HG02885 (cell line): ENCODE measurements at regions not wholly inside any gene's neighbourhood (a gene's known extent, or its start where the extent isn't known, plus 50 kb on each side); places are given as distances from the start of the nearest gene placed in this dataset.

Experiments used
- ATAC-seq: cut with Tn5 transposase; IDR thresholded peaks from one replicate; pipeline ENCODE4 v1.9.1; 2021; ENCODE audit warnings: mild to moderate bottlenecking; ENCODE audit not compliant: unreplicated experiment, poor library complexity

- no peak for ATAC-seq
Measured at GRCh38 chr4:10958226-10958856, 273.8 kb upstream of the CLNK start.

- ATAC-seq = no peak
Measured at GRCh38 chr4:10951306-10951705, 266.7 kb upstream of the CLNK start.

- ATAC-seq = peak; percentile 58
Measured at GRCh38 chr4:10949039-10949733, 264.6 kb upstream of the CLNK start.

- peak; percentile 47 for ATAC-seq
Measured at GRCh38 chr4:10947898-10948297, 263.3 kb upstream of the CLNK start.

GRCh38 chr4:10944321-10944720, 259.8 kb upstream of the CLNK start:
- no peak for ATAC-seq

GRCh38 chr4:10942156-10942555, 257.6 kb upstream of the CLNK start:
- ATAC-seq = no peak

GRCh38 chr4:10929818-10930217, 245.2 kb upstream of the CLNK start:
- ATAC-seq = no peak

- ATAC-seq = no peak
Measured at GRCh38 chr4:10925996-10926395, 241.4 kb upstream of the CLNK start.

GRCh38 chr4:10924274-10924673, 239.7 kb upstream of the CLNK start:
- ATAC-seq = no peak

- no peak for ATAC-seq
Measured at GRCh38 chr4:10917566-10917965, 233.0 kb upstream of the CLNK start.

- ATAC-seq = no peak
Measured at GRCh38 chr4:10898072-10898471, 213.5 kb upstream of the CLNK start.

- no peak for ATAC-seq
Measured at GRCh38 chr4:10897076-10897475, 212.5 kb upstream of the CLNK start.

- ATAC-seq = peak; percentile 78
Measured at GRCh38 chr4:10893395-10893794, 208.8 kb upstream of the CLNK start.

- ATAC-seq = no peak
Measured at GRCh38 chr4:10891866-10892265, 207.3 kb upstream of the CLNK start.

GRCh38 chr4:10889819-10890218, 205.3 kb upstream of the CLNK start:
- ATAC-seq = no peak

GRCh38 chr4:10879411-10880110, 195.0 kb upstream of the CLNK start:
- ATAC-seq = no peak

- no peak for ATAC-seq
Measured at GRCh38 chr4:10878861-10879260, 194.3 kb upstream of the CLNK start.

GRCh38 chr4:10877076-10877475, 192.5 kb upstream of the CLNK start:
- no peak for ATAC-seq

- no peak for ATAC-seq
Measured at GRCh38 chr4:10875144-10875799, 190.7 kb upstream of the CLNK start.

- ATAC-seq = no peak
Measured at GRCh38 chr4:10873809-10874208, 189.2 kb upstream of the CLNK start.
